Muscle layer of colon (tissue), 2 donors: ENCODE measurements at regions not wholly inside any gene's neighbourhood (a gene's known extent, or its start where the extent isn't known, plus 50 kb on each side); places are given as distances from the start of the nearest gene placed in this dataset.
A peak's percentile ranks its signal among the peaks of the same experiment; 100 is the strongest.
"Not testable (repeated sequence)": the region's sequence is repeated elsewhere in the genome, so short reads cannot be mapped to it uniquely, and the experiment has no call there.

Experiments used
- H3K27ac ChIP-seq: one replicate; pipeline ENCODE4 v1.7.0; 2013; ENCODE audit warnings: low read depth, mild to moderate bottlenecking, low read length, moderate library complexity
- H3K27me3 ChIP-seq, 2 donors: one replicate each; pipeline ENCODE4 v1.7.0; 2013; ENCODE audit warnings: low read length in 2 of 2, mild to moderate bottlenecking in 2 of 2; ENCODE audit not compliant: insufficient read depth in 2 of 2, control insufficient read depth in 1 of 2
- H3K36me3 ChIP-seq: one replicate; pipeline ENCODE4 v1.7.0; 2013; ENCODE audit warnings: mild to moderate bottlenecking, low read length; ENCODE audit not compliant: insufficient read depth
- H3K4me1 ChIP-seq: one replicate; pipeline ENCODE4 v1.7.0; 2013; ENCODE audit warnings: mild to moderate bottlenecking, low read length; ENCODE audit not compliant: insufficient read depth
- H3K4me3 ChIP-seq, 2 donors: one replicate each; pipeline ENCODE4 v1.7.0; 2013; ENCODE audit warnings: low read length in 2 of 2, low read depth in 1 of 2, mild to moderate bottlenecking in 1 of 2, moderate library complexity in 1 of 2
- H3K9ac ChIP-seq: one replicate; pipeline ENCODE4 v1.7.0; 2013; ENCODE audit warnings: low read length
- H3K9me3 ChIP-seq: one replicate; pipeline ENCODE4 v1.7.0; 2013; ENCODE audit warnings: mild to moderate bottlenecking, low read length
- donor health status: abdominal sarcoma.
- donor health status: Adenocarcinoma of cecum.

- Histone ChIP-seq H3K36me3 (no peaks in the 10 kb centered on the region), H3K27ac (peak overlapping the region; percentile 12), H3K9ac (no peak overlapping the region), H3K4me1 (peaks cover 28% of the 10 kb centered on the region), H3K9me3 (no peaks in the 10 kb centered on the region), H3K27me3 (no peaks in the 10 kb centered on the region), H3K4me3 (no peak overlapping the region)
Measured at GRCh38 chr16:86074651-86075487, 175.9 kb downstream of the IRF8 start.

DNA sequence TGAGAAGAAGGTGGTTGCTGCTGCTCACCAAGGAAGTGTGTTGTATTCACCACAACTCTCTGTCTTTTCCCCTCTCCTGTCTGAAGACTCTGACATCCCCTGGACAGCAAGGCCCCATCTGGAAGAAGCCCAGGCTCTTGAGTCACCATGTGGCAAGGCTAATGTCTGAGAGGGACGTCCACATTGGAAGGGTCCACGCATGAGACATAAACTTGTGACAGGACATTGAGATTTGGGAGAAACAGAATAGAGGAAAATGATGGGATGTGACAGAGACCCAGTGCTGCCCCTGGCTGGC, 176.5 kb downstream of the IRF8 start:
- Histone ChIP-seq H3K27ac (no peak overlapping the region), H3K27me3 (no peaks in the 10 kb centered on the region), H3K9ac (no peak overlapping the region)

DNA sequence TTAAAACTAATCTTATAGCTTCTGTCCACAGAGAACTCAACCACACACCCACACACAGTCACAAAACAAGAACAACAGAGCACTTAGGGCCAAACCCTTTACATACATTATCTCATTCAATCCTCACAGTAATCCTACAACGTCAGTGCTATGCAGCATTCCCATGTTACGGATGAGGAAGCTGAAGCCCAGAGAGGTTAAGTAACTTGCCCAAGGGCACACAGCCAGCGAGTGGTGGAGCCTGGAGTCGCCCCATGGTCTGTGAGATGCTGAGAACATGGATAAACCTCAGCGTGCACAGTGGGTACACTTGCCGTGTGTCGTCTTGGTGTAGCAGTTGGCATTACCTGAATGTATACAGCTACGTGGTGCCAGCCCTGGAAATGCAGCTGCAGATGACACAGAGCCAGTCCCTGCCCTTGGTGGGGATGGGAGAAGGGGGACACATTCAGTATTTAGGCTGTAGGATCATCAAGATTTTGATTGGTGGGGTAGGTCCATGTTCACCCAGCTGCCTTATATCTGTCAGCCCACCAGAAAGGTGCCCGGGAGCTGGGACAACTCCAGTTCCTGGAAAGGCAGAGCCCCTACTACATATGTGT, 177.0 kb downstream of the IRF8 start:
- H3K27me3 ChIP-seq = no peaks in the 10 kb centered on the region
- no peak overlapping the region for H3K27ac ChIP-seq
- peaks cover 28% of the 10 kb centered on the region for H3K4me1 ChIP-seq
- H3K9ac ChIP-seq = no peak overlapping the region
- no peaks in the 10 kb centered on the region for H3K36me3 ChIP-seq
- no peaks in the 10 kb centered on the region for H3K9me3 ChIP-seq
- H3K4me3 ChIP-seq = no peak overlapping the region

More for the DNA sequence above, 176.5 kb downstream of the IRF8 start:
- Histone ChIP-seq H3K4me1 (peaks cover 28% of the 10 kb centered on the region), H3K4me3 (no peak overlapping the region), H3K9me3 (no peaks in the 10 kb centered on the region), H3K36me3 (no peaks in the 10 kb centered on the region)

DNA sequence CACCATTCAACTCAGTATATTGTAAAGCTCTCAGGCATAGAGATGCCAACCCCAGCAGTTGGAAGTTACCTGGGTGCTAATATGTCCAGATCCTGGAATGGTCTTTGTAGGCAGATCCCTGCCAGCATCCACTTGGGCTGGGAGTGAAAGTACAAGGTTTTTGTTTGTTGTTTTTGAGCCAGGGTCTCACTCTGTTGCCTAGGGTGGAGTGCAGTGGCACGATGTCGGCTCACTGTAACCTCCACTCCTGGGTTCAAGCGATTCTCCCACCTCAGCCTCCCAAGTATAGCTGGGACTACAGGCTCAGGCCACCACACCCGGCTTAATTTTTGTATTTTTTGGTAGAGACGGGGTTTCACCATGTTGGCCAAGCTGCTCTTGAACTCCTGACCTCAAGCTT, 177.6 kb downstream of the IRF8 start:
- Histone ChIP-seq H3K27me3 (no peaks in the 10 kb centered on the region), H3K4me3 (no peak overlapping the region), H3K9me3 (no peaks in the 10 kb centered on the region), H3K27ac (no peak overlapping the region), H3K36me3 (no peaks in the 10 kb centered on the region), H3K9ac (no peak overlapping the region), H3K4me1 (peaks cover 28% of the 10 kb centered on the region)

DNA sequence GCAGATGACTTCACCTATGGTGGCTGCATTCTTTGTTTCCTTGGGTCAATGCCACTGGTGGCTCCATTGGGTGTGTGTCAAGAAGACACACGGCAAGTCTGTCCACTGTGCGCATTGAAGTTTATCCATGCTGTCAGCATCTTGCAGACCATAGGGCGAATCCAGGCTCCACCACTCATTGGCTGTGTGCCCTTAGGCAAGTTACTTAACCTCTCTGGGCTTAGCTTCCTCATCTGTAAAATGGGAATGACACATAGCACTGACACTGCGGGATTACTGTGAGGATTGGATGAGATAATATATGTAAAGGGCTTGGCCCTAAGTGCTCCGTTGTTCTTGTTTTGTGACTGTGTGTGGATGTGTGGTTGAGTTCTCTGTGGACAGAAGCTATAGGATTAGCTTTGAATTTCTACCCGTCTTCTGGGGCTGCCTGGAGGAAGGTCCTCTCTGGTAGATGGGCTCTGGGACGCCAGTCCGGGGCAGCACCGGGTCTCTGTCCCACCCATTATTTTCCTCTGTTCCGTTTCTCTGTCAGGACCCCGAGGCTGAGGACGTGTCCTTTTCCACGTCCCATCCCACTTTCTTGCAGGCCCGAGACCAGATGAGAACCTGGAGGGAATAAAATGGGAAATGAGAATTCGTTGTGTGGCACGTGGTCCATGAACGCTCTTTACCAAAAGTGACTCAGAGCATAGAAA, 178.4 kb downstream of the IRF8 start:
- H3K9me3 ChIP-seq = no peaks in the 10 kb centered on the region
- H3K9ac ChIP-seq = no peak overlapping the region
- H3K4me1 ChIP-seq = peaks cover 25% of the 10 kb centered on the region
- no peak overlapping the region for H3K4me3 ChIP-seq
- no peaks in the 10 kb centered on the region for H3K27me3 ChIP-seq
- H3K27ac ChIP-seq = peak overlapping the region; percentile 57
- H3K36me3 ChIP-seq = no peaks in the 10 kb centered on the region

GRCh38 chr16:86078121-86078600, 179.2 kb downstream of the IRF8 start:
- H3K27ac ChIP-seq = peak overlapping the region; percentile 57
- H3K27me3 ChIP-seq = no peaks in the 10 kb centered on the region
- H3K36me3 ChIP-seq = no peaks in the 10 kb centered on the region
- peaks cover 18% of the 10 kb centered on the region for H3K4me1 ChIP-seq
- no peak overlapping the region for H3K4me3 ChIP-seq
- no peak overlapping the region for H3K9ac ChIP-seq
- H3K9me3 ChIP-seq = no peaks in the 10 kb centered on the region

DNA sequence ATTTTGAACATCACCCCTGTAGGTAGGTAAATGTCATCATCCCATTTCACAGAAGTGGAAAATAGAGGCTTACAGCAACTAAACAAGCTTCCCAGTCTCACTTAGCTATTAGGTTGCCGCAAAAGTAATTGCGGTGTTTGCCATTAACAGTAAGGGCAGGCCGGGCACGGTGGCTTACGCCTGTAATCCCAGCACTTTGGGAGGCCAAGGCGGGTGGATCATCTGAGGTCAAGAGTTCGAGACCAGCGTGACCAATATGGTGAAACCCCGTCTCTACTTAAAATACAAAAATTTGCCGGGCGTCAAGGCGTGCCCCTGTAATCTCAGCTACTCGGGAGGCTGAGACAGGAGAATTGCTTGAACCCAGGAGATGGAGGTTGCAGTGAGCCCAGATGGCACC, 179.7 kb downstream of the IRF8 start:
- H3K9ac ChIP-seq, H3K9me3 ChIP-seq, H3K27me3 ChIP-seq, H3K36me3 ChIP-seq, H3K4me3 ChIP-seq: not testable (repeated sequence)
- Histone ChIP-seq H3K27ac (peak overlapping the region; percentile 29), H3K4me1 (peaks cover 12% of the 10 kb centered on the region)

DNA sequence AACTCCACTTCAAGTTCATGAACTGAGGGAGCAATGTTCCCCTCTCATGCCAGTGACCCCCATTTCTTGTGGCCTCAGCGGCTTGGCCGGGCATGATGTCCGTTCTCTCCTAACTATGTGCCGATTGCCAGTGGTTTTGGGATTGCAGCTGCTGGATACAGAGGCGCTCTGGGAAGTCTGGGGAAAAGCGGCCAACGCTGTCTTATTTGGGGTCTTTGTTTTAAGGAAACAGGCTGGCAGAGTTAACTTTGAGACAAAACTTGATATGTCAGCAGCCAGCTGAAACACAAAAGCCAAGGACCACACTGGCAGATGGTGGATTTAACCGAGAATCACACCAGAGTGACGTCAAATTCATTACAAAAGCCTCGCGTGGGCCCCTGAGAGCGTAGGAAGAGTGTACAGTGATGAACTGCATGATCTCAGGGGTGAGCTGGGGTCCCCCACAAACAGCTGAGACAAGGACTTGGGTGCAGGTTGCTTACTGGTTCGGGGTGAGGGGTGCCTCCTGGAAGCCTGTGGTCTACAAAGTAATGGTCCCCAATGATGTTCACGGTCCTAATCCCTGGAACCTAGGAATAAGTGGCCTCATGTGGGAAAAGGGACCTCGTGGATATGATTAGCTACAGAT, 180.4 kb downstream of the IRF8 start:
- H3K9me3 ChIP-seq = no peaks in the 10 kb centered on the region
- peaks cover 12% of the 10 kb centered on the region for H3K4me1 ChIP-seq
- no peak overlapping the region for H3K9ac ChIP-seq
- H3K4me3 ChIP-seq = no peak overlapping the region
- peak overlapping the region; percentile 29 for H3K27ac ChIP-seq
- H3K36me3 ChIP-seq = no peaks in the 10 kb centered on the region
- H3K27me3 ChIP-seq = no peaks in the 10 kb centered on the region

GRCh38 chr16:86080131-86080875, 181.3 kb downstream of the IRF8 start:
- Histone ChIP-seq H3K27ac (no peak overlapping the region), H3K4me3 (no peak overlapping the region), H3K9ac (no peak overlapping the region), H3K36me3 (no peaks in the 10 kb centered on the region), H3K9me3 (no peaks in the 10 kb centered on the region), H3K27me3 (no peaks in the 10 kb centered on the region), H3K4me1 (peaks cover 12% of the 10 kb centered on the region)

DNA sequence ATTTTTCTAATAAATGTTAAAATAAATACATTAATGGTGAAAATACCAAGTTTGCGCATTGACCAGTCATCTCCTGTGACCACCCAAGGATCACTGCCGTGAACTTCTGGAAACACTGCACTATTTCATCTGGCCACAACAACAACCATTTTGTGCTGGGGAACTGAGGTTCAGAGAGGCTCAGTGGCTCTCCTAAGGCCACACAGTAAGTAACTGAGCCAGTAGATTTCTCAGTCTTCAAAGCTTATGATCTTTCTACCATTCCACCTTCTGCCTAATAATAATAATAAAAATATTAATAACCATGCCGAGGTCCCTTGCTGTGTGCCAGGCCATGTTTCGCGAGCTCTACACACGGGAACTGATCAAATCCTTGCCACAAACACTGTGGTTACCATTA, 182.0 kb downstream of the IRF8 start:
- Histone ChIP-seq H3K9ac (no peak overlapping the region), H3K36me3 (no peaks in the 10 kb centered on the region), H3K9me3 (no peaks in the 10 kb centered on the region), H3K4me1 (peaks cover 12% of the 10 kb centered on the region), H3K27me3 (no peaks in the 10 kb centered on the region), H3K27ac (no peak overlapping the region), H3K4me3 (no peak overlapping the region)
